GM13977 (cell line): ENCODE measurements at regions not wholly inside any gene's neighbourhood (a gene's known extent, or its start where the extent isn't known, plus 50 kb on each side); places are given as distances from the start of the nearest gene placed in this dataset.

ENCODE experiments used
- DNase-seq: peaks from one replicate; pipeline ENCODE4 v3.0.0; 2012; ENCODE audit warnings: low spot score
- CTCF ChIP-seq: IDR thresholded peaks from 2 replicates; pipeline ENCODE4 v1.5.1; 2012; ENCODE audit warnings: mild to moderate bottlenecking, control low read depth; ENCODE audit not compliant: insufficient read depth; ENCODE audit errors: extremely low read depth, missing control alignments
- in situ Hi-C: fragments of 300-500 bp; cut with MboI; formaldehyde crosslinking; loops from one replicate; pipeline ENCODE4 v1.12.0; 2022; ENCODE audit warnings: low sequenced_read_pairs, low pct_unique_long_range_greater_than_20kb, mixed read lengths, inconsistent platforms; ENCODE audit not compliant: unreplicated experiment

GRCh38 chr12:69015831-69016230, 82.9 kb upstream of the CPM start:
- DNase-seq = no peak
- TF ChIP-seq CTCF = no peak
- in situ Hi-C loops = no loop called here

- TF ChIP-seq CTCF = no peak
- in situ Hi-C loops = no loop called here
Observed at GRCh38 chr12:69019082-69019481, 86.1 kb upstream of the CPM start.

GRCh38 chr12:69019910-69020309, 86.9 kb upstream of the CPM start:
- in situ Hi-C loops = no loop called here
- no peak for TF ChIP-seq CTCF
- no peak for DNase-seq

More at GRCh38 chr12:69019082-69019481, 86.1 kb upstream of the CPM start:
- no peak for DNase-seq

- in situ Hi-C loops = no loop called here
- TF ChIP-seq CTCF = no peak
- DNase-seq = no peak
Observed at GRCh38 chr12:69022674-69023073, 89.7 kb upstream of the CPM start.

GRCh38 chr12:69023840-69024239, 90.9 kb upstream of the CPM start:
- no peak for TF ChIP-seq CTCF
- in situ Hi-C loops = no loop called here
- no peak for DNase-seq

- no peak for TF ChIP-seq CTCF
- no peak for DNase-seq
- in situ Hi-C loops = no loop called here
Observed at GRCh38 chr12:69024413-69024812, 91.4 kb upstream of the CPM start.

- TF ChIP-seq CTCF = no peak
- DNase-seq = no peak
- in situ Hi-C loops = no loop called here
Observed at GRCh38 chr12:69024907-69025306, 91.9 kb upstream of the CPM start.
